C1 segment of cervical spinal cord (tissue), 14 donors: ENCODE measurements at regions not wholly inside any gene's neighbourhood (a gene's known extent, or its start where the extent isn't known, plus 50 kb on each side); places are given as distances from the start of the nearest gene placed in this dataset.
"Not testable (repeated sequence)": the region's sequence is repeated elsewhere in the genome, so short reads cannot be mapped to it uniquely, and the experiment has no call there.

Source experiments
- DNase-seq, 14 donors: peaks; one replicate each; lab custom pipeline; 2025; lab: John Stamatoyannopoulos, UW

DNA sequence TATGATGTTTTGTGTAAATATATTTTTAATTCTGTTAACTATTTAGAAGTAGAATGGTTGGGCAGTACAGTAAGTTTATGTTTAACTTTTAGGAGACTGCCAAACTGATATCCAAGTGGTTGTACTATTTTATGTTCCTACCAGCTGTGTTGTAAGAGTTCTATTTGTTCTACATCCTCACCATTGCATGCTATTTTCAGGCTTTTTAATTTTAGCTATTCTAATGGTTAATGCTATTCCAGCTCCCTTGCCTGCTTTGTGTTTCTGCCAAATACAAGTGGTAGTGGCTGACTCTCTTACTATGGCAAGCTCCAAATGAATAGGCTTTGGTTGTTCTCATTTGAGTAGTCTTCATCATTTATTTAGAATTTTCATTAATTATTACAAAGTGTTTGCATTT lies 476.4 kb downstream of the KIF4B start:
- DNase-seq, result no peak

DNA sequence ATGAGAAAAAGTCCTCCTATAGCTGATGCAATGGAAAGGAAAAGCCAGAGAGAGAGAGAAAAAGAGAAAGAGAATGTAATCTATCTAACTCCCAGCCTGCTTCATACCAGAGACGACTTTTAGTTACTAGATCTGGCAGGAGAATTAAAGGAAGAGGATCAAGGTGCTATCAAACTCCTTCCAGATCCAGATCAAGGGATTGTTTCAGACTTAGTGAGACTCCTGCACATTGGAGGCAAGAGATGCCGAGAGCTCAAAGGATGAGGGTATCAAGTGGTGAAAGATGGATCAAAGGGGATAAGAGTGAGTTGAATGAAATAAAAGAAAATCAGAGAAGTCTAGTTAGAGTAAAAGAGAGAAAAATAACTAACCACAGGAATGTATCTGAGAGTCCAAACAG lies 478.6 kb downstream of the KIF4B start:
- no peak for DNase-seq

DNA sequence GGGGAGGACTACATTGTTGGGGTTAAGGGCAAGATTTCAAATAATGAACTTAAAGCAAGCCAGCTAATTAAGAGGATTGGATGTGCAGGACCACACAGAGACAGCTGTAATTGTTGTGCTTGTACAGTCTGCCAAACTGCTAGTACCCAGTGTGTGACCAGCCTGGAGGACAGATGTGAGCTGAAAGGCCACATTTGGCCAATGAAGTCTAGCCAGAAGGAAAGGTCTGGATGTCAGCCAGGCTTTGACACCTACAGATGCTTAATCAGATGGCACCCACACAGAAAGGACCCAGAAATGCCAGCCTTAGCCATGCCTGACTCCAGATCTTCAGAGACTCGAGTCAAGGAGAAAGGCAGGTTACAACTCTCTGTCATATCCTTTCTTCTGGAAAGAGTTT lies 491.1 kb downstream of the KIF4B start:
- no peak for DNase-seq

DNA sequence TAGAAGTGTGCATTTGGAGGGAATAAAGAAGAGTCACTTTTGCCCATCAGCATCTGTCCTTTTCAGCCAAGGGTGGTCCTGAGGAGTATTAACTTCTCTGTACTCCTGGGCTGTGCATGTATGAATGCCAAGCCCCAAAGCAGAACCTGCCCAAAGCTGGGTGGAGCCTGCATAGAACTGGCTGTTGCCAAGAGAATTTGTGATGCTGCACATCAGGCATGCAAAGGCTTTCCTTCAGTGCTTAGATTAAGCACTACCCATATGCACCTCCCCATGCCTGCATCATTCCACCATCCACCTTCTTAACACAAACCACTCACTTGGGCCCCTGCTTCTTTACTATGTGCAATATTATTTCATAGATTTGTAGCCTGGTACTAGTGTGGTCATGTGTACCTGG lies 493.8 kb downstream of the KIF4B start:
- DNase-seq, result no peak

DNA sequence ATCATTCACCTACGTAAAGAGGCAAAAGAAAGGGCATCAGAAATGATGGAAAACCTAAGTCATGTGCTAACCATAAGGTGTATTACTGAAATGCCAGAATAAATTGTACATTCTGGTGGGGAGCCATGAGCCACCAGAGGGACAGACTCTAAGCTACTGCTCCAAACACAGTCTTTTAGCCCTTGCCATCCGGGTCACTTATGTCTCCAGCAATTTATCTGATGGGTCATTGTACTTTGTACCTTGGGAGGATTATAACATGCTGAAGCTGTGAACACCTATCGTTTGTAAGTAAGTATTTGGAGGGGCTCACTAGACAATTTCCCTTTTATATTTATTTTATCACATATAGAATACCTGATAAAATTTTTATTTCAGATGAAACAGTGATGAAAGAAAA lies 495.1 kb downstream of the KIF4B start:
- no peak for DNase-seq

DNA sequence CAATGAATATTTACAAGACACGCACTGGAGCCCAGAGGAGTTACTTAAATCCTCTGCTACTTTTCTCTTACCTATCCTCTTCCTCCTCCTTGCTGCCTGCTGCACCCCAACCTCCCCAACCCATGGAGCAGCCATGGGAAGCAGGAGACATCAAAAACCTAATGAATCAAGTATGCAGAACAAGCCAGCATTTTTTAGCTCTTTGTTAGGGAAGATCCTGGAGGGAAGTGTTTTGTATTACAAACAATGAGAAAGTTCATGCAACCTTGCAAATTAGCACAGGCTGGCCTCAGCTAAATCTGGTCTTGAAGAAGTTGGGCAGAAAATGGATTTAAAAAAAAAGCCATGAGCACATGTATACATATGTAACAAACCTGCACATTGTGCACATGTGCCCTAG lies 498.8 kb downstream of the KIF4B start:
- DNase-seq, result no peak

DNA sequence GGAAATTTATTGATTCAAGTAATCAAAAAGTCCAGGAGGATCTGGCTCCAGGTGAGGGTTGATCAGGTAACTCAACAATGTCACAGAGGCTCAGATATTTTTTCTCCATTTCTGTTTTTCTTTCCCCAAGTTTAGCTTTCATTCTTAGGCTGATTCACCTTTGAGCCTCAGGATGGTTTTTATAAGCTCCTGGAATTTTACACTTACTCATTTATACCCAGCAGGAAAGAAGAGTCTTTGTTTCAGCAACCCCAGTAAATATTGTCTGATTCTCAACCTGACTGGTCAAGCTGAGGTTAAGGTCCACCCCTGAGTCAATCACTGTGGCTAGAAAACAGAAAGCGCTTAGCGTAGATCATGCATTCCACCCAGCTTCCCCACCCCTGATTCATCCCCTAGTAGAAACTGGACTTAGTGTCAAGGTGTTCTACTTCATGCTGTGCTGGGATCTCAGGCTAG lies 500.6 kb downstream of the KIF4B start:
- no peak for DNase-seq

DNA sequence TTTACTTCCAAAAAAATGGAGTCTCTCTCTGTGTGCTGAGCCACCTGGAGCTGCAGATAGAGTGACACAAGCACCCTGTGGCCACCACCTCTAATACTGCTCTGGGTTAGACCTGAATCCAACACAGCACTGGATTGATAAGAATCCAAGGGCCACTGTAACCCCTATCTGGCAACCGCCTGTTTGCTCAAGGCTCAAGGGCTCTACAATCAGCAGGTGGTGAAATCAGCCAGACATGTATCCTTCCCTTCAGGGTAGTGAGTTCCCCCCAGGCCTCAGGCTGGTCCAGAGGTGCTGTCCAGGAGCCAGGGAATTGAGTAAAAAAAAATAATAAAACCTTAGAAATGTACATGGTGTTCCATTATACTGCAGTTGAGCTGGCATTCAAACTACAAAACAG lies 509.0 kb downstream of the KIF4B start:
- DNase-seq, result no peak

DNA sequence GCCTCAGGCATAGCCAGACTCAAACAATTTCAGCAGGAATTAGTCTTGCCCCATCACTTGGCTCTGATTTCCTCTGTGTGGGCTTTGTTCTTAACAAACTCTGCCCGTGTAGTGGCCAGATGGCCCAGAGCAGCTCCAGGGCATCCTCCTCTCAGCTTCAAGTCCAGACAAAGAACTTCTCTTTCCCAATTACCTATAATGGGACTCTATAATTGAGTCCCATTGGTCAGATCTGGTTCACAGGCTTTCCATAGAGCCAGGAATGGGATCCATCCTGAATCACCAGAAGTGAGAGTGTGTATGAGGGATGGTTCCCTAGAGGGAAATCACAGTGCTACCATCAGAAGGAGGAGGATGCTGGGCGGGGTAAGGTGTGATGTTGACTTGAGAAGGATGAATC lies 515.8 kb downstream of the KIF4B start:
- DNase-seq, result no peak

DNA sequence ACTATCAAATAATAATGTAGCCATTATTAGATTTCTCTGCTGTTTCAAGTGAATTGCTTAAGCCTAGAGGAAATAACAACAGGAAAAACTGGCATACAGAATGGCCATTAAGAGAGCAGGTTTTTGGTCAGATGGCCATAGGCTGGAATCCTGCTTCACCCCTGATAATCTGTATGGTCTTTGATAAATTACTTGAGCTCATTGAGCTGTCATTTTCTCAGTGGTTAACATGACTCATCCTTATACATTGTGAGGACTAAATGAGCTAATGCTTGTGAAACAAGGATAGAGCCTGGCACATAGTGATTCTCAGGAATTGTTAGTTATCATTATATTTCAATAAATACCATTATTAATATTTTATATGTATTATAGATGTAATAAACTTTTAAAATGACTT lies 516.5 kb downstream of the KIF4B start:
- DNase-seq, result no peak

DNA sequence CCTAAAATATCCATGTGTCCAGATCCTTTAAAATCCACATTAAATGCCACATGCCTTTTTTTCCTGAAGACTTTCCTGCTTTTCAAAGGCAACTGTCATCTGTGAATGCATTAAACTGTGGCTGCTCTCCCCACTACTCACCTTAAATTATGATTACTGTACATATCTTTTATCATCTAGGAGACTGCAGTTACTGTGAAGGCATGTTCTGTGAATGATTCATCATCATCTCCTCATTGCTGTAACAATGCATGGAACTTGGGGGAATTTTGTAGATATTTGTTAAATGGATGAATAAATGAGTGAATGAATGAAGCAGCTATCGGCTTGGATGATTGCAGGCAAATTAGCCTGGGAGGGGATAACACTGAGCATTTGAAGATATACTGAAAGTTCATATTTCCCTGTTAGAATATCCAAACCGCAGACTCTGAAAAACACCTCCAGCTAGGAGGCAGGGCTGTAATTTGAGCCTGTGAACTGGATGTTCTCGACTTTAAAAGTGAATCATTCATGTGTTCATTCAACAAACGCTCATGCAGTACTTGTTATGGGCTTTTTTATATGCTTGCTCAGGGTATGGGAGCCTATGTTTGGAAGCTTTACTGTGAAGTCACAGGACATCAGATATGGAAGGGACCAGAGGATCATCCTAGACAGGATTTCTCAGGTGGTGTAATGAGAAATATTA lies 519.2 kb downstream of the KIF4B start:
- DNase-seq, result no peak

DNA sequence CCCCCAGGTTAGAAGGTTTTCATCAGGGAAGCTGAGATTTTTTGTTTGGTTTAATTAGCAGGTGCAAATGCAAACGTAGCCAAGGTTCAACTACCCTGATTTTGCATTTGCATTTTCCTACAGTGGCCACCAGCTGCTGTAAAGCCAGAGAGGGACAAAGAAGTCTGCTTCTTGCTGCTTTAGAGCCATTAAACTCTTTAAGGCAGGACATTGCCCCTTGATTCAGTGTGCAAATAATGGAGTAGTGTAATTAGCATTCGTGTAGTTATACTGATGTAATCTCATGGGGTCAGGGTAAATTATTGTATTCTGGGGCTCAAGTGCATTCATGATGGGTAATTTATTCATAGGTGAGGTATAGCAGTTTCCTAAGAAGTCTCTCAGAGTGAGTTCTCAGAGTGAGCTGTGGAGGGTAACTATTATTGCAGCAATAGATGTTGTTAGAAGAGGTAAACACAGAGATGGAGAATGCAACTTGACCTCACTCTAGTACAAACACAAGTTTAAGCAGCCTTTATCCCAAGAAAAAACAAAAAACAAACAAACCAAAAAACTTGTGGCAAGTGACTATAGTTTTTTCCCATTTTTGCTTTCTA lies 526.5 kb downstream of the KIF4B start:
- no peak for DNase-seq

DNA sequence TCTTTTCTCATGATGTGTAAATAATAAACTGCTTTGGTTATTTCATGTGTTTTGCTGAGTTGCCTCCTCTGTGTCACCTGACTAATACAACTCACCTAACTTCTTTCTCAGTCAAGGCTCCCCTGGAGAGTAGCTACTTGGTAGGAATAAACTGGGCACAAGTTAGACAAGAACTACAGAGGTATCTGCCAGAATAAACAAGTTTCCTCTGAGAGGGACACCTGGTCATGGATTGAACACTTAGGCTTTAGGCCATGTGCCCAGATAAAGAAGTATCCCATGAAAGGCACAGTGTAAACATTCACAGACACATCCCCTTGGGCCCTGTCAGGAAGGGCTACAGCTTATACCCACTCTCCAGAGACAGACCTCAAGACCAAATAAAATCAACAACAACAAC lies 532.5 kb downstream of the KIF4B start:
- DNase-seq, result peak in 1 of 14 donors; percentile 1

DNA sequence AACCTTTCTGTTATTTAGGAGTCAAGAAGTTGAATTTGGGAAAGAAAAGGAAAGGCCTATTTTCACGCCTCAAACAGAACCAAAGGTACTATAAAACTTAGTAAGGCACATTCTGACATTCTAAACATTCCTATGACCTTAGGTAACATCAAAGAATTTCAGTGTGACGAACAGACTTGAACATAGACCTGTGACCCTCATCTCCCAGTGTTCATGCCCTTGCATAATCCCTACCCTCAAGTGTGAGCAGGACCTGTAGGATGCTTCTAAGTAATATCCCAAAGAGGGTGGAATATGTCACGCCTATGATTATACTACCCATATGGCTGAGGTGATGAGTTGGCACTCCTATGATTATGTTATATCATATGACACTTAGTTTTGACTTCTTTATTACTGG lies 540.9 kb downstream of the KIF4B start:
- DNase-seq, result no peak

DNA sequence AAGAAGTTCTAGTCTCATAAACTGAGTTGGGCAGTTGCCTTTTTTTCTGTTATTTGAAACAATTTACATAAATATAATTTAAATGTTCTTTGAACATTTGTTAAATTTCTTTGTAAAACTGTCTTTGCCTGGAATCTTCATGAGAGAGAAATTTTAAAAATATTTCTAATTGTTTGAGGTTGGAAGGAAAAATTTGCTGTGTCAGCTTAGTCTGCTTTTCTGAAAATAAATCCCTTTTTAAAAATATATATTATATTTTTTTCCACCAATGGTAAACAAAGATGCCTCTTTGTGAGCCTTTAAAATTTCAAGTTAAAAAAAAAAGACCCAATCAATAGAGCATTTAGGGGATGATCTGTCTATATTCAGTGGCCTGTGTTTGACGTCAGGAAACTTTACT lies 542.7 kb downstream of the KIF4B start:
- DNase-seq, result no peak

DNA sequence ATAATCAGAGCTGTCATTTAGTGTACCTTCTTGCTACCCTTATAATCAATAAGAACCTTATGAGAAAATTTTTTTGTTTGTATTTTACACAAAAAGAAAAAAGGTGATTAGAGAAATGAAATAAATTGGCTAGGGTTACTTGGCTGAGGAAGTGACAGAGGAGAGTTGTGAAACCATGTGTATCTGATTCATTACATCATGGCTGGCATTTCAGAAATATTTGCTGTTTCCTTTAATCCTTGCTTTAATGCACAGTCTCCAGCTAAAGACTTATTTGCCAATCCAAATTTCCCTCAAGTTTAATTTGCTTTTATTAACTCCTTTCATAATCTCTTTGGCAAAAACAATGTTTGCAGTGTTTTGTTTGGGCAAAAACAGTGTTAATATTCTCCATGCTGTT lies 543.1 kb downstream of the KIF4B start:
- DNase-seq, result no peak

DNA sequence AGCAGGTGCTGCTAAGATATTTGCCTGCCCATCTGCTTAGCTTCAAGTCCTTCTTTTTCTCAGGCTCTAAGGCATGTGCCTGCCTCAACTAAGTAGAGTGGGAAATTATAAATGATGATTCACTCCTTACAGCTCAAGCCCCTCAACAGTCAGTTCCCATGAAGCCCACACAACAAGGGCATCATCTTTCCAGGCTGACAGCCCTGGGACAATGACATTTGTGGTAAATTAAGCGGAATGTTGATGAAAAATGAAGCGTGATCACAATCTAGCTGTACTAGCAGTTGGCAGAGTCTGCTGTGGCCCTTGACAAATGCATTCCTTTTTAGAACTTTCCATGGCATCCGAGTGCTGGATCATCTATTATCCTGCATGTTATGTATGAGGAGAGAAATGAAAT lies 548.6 kb downstream of the KIF4B start:
- no peak for DNase-seq

DNA sequence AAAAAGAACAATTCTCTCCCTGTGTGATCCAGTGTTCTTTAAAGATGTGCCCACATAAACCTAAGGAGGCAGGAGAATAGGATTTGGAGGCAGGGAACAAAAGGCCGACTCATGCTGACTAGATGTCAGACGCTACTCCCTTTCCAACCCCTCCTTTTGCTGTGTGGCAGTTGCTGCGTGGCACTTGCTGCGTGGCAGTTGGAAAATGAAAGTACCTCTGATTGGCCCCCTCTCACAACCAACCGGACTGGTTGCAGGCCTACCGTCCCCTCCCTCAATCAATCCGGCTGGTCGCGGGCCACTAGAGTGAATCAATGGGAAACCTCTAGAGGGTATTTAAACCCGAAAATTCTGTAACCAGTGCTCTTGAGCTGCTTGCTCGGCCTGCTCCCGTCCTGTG lies 551.0 kb downstream of the KIF4B start:
- DNase-seq, result no peak

DNA sequence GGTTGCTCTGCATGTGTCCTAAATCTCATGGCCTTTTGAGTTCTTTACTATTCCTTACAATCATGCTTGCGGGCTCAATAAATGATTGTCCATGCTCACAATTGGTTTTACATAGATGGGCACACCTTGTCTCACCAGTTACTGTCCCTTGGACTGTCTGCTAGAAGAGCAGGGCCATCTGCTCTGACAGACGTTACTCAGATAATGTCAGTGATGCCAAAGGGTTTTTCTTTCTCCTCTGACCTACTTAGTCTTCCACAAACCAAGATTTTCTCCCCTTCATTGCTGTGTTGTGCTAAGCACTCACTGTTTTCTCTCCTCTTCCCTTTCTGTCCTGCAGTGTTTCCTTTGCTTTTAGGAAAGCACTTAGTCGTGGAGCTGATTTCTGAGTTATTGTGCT lies 562.3 kb downstream of the KIF4B start:
- peak in 1 of 14 donors; percentile 4 for DNase-seq

DNA sequence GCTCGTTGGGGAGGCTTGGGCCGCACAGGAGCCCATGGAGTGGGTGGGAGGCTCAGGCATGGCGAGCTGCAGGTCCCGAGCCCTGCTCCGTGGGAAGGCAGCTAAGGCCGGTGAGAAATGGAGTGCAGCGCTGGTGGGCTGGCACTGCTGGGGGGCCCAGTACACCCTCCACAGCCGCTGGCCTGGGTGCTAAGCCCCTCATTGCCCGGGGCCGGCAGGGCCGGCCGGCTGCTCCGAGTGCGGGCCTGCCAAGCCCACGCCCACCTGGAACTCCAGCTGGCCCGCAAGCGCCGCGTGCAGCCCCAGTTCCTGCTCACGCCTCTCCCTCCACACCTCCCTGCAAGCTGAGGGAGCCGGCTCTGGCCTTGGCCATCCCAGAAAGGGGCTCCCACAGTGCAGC lies 573.3 kb downstream of the KIF4B start:
- DNase-seq, result not testable (repeated sequence)

DNA sequence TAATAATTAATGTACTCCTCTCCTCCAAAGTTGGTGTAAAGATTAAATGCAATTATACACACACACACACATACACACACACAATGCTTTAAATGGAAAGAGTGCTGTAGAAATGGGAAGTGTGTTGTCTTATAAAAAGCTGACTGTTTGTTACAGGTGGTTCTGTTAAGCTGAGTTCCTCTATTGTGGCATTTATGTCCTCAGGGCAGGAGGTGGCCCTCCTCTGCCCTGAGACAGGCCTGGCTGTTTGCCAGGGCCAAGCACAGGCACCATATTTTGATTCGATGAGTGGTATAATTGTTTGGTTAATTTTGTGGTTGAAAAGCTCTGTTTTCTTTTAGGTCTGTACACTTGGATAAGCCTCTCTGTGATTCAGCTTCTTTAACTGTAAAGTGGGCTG lies 573.9 kb downstream of the KIF4B start:
- DNase-seq, result no peak

DNA sequence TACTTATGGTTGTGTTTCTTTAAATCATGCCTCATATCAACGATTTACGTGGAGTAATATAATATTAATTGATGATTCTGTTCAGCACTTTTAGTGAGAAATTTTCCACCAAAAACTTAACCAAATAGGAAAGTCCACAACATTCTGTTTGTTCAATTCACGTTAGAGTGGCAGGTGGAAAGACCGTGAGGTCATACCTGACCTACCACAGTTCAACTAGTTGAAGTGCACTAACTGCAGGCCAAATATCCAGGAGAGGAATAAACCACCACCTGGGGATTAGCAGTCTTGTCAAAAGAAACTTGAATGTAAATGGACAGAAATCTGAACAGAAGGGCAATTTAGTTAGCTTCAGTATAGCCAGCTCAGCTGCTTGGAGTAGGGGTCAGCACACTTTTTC lies 577.7 kb downstream of the KIF4B start:
- DNase-seq, result no peak

DNA sequence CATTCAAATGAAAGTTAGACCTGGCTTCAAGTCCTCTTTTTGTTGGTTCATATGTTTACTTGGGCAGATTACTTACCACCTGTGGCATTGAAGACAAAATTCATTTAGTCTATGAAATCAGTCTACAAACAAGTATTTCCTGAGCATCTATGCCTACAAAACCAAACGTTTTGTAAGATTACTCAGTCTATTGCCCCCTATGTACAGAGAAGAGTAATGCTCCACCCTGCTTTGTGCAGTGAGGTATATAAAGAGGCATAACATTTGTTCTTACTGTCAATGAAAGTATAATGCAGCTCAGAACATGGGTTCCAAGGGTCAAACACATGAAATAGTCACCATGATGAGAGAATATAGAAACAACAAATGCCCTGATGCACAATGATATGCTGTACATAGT lies 580.7 kb downstream of the KIF4B start:
- DNase-seq, result no peak

DNA sequence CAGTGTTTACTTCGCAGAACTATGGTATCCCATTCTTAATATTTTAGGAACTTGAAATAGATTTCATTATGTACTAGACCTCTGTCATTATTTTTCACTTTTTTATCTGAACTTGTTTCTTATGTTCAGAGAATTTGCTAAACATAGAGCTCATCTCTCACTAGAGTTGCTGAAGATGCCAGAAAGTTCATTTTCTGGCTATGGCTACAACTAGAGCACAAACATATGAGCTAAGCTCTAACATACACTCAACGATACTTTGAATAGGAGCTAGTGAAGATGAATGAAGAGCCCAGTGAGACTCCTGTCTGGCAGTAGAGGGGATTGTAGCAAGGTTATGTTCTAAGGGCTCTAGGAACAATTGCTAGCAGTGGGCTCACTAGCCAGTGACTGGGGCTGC lies 582.2 kb downstream of the KIF4B start:
- DNase-seq, result no peak
